GM18867 (cell line): ENCODE measurements at regions not wholly inside any gene's neighbourhood (a gene's known extent, or its start where the extent isn't known, plus 50 kb on each side); places are given as distances from the start of the nearest gene placed in this dataset.
"Not testable (repeated sequence)": the region's sequence is repeated elsewhere in the genome, so short reads cannot be mapped to it uniquely, and the experiment has no call there.

Experiments
- ATAC-seq: cut with Tn5 transposase; IDR thresholded peaks from one replicate; pipeline ENCODE4 v1.9.1; 2021; ENCODE audit warnings: mild to moderate bottlenecking, moderate library complexity; ENCODE audit not compliant: unreplicated experiment

DNA sequence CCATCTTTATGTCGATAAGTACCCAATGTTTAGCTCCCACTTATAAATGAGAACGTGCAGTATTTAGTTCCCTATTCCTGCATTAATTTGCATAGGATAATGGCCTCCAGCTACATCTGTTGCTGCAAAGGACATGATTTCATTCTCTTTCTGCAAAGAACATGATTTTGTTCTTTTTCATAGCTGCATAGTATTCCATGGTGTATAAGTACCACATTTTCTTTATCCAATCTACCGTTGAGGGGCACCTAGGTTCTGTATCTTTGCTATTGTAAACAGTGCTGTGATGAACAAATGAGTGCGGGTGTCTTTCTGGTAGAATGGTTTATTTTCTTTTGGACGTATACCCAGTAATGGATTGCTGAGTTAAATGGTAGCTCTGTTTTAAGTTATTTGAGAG is 63.0 kb downstream of the HLX start:
- ATAC-seq: no peak

- peak; percentile 59 for ATAC-seq
Observed at GRCh38 chr1:220942914-220943313, 63.7 kb downstream of the HLX start.

DNA sequence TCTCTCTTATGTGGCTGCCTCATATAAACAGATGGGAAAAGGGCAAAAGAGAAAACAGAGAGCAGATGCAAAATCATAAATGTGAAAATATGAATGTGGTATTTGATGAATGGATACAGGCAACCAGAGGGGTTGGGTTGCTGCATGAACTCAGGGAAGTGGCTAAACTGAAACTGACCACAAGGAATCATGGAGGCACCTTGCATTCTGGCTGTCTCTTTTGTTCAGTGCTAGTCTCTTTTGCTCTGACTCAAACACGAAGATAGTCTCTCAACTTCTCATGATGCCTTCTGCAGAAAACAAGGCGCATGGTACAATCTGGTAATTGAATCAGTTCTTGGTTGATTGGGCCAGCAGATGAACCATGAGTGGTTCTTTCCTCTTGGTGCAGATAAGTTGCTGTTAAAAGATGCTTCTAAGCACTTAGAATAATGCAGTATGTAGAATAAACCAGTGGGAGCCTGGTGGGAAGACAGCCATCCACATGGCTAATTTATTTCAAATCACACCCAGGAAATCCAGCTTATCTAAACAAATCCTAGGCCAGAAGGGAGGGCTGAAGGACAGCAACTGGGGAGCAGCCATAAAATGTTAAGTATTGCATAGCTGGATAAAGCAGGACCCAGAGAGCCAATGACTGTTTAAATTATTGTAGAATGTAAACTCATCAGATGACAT is 64.2 kb downstream of the HLX start:
- ATAC-seq: peak; percentile 49

DNA sequence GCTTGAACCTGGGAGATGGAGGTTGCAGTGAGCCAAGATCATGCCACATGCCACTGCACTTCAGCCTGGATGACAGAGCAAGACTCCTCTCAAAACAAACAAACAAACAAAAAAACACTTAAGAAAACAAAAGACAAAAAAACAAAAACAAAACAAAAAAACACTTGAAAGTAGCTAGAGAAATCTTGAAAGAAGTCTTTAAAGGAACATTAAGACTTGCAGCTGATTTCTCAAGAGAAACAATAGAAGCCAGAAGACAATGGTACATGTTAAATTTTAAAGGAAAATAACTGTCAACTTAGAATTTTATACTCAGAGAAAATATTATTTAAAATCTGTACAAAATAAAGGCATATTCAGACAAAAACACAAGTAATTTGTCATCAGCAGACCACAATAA is 71.3 kb downstream of the HLX start:
- no peak for ATAC-seq

DNA sequence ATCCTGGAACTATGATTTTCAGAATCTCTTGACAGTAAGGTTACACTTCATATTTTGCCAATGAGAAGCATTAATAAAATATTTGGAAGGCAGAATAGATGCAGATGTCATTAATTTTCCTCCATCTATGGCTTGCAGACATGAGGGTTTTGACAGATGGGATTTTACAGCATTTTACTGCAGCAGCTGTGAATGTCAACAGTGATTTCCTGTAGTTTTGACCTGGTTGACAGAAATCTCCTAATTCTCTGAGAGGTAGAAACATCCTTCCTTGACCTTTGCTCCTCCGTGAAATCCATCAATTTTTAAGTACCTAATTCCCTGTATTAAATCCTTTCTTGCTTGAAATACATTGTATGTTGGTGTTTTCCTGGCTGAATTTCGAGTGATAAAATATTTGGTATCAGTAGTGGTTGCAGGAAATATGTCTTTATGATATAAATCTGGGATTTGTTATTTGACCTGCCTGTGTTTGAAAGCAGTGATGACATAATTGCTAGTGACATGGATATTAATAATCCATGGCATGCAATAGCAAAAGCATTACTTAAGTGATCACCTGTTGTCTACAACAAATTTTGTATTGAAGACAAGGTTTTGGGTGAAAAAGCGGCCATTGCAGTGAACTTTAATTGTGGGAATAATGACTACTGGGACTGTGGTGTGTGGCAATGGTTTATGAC is 73.9 kb downstream of the HLX start:
- no peak for ATAC-seq

DNA sequence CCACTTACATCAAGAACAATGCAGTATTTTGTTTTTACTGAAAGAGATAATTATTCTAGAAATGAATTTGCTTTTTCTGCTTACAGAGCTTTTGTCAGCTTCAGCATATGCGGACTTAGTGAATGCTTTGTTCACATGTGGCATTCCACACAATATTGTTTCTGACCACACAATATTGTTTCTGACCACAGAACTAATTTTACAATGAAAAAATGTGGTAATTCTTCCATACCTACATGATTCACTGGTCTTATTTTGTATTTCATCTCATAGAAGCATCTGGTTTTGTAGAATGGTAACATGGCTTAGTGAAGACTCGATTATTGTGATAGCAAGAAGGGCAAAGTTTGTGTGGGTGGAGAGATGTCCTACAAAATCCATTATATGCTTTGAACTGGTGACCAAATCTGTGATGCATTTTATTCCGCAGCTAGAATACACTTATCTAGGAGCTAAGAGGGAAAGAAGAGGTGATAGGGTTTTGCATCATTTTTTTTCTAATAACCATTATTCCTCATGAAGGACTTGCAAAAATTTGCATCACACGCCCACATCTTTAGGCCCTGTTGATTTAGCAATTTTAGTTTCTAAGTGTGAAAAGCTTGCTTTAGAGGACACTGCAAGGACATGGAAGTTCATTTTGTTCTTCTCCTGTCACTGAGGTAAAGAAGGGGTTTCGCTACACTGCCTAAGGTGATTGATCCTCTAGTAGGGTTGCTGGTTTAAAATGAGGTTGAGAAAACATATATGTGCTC is 75.3 kb downstream of the HLX start:
- no peak for ATAC-seq

DNA sequence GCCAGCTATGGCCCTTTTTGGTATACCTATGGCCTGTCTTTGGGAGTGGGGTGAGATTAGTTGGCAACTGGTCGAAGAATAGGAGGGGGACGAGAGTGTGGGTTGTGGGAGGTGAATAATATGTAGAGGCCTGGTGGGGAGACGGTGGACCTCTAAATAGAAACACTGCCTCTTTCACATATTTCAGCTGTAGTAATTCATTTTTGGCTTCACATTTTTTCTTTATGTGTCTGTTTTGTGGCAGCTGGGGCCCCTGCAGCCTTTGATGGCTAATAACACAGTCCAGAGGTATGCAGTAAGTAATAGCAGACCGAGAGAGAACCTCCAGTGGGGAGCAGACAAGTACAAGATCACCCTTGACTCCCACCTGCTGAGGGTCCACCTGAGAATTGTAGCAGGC is 75.9 kb downstream of the HLX start:
- ATAC-seq: no peak

- ATAC-seq: no peak
Observed at GRCh38 chr1:220956501-220957232, 77.4 kb downstream of the HLX start.

GRCh38 chr1:220957233-220957605 is 78.0 kb downstream of the HLX start:
- ATAC-seq: no peak

- ATAC-seq: no peak
Observed at GRCh38 chr1:220958234-220958633, 79.0 kb downstream of the HLX start.

DNA sequence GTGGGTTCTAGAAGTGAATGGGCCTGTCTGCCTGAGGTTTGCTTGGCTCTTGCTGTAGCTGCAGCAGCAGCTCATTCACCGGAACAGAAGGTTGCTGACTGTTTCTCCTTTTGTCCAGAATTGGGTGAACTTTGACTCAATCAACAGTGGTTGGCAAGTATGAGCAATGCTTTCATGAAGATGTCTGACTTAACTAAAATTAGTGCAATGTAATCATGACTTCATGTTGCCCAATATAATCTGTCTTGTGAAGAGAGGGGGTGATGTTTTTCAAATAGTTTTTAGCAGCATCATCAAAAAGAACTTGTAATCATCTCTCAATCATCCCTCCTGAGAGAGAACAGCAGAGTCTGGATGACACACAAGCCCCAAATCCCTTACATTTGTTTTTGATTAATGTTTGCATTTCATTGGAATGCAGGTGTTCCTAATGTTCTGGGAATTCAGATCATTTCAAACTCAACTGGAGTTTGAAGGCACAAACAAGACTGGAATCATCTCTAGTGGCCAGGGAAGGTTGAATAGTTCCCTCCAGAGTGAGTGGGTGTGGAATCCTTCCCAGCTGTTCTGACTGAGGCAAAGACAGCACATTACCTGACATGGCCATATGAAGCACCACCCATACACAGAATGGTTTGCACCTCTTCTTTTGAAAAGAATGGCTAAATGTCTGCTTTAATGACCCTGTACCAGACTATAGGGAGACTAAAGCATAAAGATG is 82.9 kb downstream of the HLX start:
- ATAC-seq: no peak

GRCh38 chr1:220966041-220966440 is 86.8 kb downstream of the HLX start:
- no peak for ATAC-seq

- ATAC-seq: no peak
Observed at GRCh38 chr1:220966473-220966872, 87.2 kb downstream of the HLX start.

DNA sequence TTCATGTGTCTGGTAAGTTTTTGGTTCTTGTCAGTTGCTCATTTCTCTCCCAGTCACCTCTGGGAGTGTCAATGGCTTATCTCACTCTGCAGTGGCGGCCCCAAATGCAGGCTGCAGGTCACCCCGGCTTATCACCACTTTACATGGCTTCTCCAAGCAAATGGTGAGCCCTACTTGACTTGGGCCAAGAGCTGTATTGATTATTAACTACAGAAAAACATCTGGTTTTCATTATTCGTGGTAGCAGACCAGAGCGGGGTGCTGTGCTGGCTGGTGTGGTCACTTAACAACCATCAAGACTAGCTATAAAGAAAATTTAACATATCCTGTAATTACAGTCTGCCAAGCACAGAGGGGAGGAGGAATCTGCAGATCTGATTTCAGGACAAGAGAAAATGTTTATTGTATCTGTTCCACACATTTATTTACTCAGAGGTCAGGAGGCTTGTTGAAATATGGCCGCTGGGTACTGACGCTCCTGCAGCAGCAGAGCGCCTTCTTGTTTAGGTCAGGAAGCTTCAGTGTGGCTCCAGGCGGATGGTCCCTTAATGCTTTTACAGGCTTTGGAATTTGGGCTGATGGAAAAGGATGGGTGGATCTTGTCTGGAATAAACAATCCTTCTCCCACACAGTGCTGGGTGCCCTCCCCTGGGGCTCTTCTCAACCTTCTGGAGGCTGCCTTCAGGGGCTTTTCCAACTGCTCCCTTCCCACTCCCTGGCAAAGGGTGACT is 87.8 kb downstream of the HLX start:
- ATAC-seq: no peak

DNA sequence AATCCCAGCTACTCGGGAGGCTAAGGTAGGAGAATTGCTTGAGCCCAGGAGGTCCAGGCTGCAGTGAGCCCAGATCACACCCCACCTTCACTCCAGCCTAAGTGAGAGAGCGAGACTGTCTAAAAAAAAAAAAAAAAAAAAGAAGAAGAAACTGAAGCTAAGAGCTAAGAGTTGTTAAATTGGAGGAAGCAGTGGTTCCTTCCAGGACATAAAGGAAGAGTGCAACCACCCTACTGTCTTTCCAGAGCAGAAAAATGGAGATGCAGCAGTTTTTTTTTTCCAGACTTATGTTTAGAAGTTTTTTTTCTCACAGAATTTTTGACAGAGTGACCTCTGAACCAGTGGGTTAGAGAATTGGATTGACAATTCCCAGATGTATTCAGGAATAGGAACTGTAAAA is 88.7 kb downstream of the HLX start:
- ATAC-seq: no peak

DNA sequence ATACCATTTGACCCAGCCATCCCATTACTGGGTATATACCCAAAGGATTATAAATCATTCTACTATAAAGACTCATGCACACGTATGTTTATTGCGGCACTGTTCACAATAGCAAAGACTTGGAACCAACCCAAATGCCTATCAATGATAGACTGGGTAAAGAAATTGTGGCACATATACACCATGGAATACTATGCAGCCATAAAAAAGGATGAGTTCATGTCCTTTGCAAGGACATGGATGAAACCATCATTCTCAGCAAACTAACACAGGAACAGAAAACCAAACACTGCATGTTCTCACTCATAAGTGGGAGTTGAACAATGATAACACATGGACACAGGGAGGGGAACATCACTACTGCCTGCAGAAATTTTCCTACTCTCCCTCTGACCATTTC is 90.0 kb downstream of the HLX start:
- ATAC-seq: not testable (repeated sequence)

DNA sequence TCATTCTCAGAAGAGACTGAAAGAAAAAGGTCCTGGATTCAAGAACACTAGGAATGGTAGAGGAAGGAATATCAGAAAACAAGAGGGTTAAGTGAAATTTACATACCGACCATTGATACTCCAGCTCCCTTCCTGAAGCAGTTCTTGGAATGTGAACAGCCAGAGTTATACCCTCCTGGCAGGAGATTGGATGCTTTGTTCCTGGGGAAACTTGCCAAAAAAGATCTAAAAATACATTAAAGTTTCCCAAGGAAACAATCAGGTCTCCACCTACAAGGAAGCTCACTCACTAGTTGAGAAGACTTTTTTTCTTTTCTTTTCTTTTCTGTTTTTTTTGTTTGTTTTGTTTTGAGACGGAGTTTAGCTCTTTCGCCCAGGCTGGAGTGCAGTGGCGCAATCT is 91.1 kb downstream of the HLX start:
- ATAC-seq: no peak

- ATAC-seq: no peak
Observed at GRCh38 chr1:220971221-220971620, 92.0 kb downstream of the HLX start.

- ATAC-seq: no peak
Observed at GRCh38 chr1:220974431-220974830, 95.2 kb downstream of the HLX start.

DNA sequence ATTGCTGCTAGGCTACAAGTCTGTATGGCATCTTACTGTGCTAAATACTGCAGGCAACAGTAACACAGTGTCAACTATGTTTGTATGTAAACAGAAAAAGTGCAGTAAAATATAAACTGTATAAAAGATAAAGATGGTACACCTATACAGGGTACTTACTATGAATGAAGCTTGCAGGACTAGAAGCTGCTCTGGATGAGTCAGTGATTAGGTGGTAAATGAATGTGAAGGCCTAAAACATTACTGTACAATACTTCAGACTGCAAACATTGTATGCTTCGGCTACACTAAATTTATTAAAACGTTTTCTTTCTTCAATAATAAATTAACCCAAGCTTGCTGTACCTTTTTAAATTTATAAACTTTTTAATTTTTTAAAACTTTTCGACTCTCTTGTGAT is 97.1 kb downstream of the HLX start:
- ATAC-seq: no peak
